Heart left ventricle (tissue), 16 donors: ENCODE measurements at regions not wholly inside any gene's neighbourhood (a gene's known extent, or its start where the extent isn't known, plus 50 kb on each side); places are given as distances from the start of the nearest gene placed in this dataset.

Experiments used
- ATAC-seq, 4 donors: fragments of 200-7000 bp; cut with Tn5 transposase; one replicate each; pipeline ENCODE4 v1.9.1; 2020 to 2022; ENCODE audit warnings: moderate library complexity in 4 of 4, mild to moderate bottlenecking in 3 of 4, moderate number of reproducible peaks in 1 of 4
- DNase-seq, 5 donors: peaks; one replicate each; pipeline ENCODE4 v3.0.0-alpha.2; 2020
- H3K27ac ChIP-seq, 12 donors: fragments of 200-600 bp; sonication (generic) in 4 of 12; one replicate each; pipeline versions ENCODE4 v1.5.0 to v1.8.0; 2016 to 2022; ENCODE audit warnings: mild to moderate bottlenecking in 2 of 12
- H3K27me3 ChIP-seq, 9 donors: fragments of 200-600 bp; sonication (generic) in 2 of 9; one replicate each; pipeline versions ENCODE4 v1.5.1 to v1.8.0; 2016 to 2022; ENCODE audit warnings: mild to moderate bottlenecking in 3 of 9
- H3K36me3 ChIP-seq, 9 donors: fragments of 200-600 bp; sonication (generic) in 2 of 9; one replicate each; pipeline versions ENCODE4 v1.5.0 to v1.8.0; 2018 to 2022; ENCODE audit warnings: mild to moderate bottlenecking in 2 of 9
- H3K4me1 ChIP-seq, 12 donors: fragments of 200-600 bp; sonication (generic) in 4 of 12; one replicate each; pipeline versions ENCODE4 v1.5.0 to v1.8.0; 2016 to 2022; ENCODE audit warnings: mild to moderate bottlenecking in 3 of 12
- H3K4me3 ChIP-seq, 12 donors: fragments of 200-600 bp; sonication (generic) in 4 of 12; one replicate each; pipeline versions ENCODE4 v1.5.0 to v1.8.0; 2017 to 2022; ENCODE audit warnings: mild to moderate bottlenecking in 9 of 12, moderate library complexity in 4 of 12
- H3K9me3 ChIP-seq, 12 donors: fragments of 200-600 bp; sonication (generic) in 4 of 12; one replicate each; pipeline versions ENCODE4 v1.5.0 to v1.8.0; 2016 to 2022; ENCODE audit warnings: mild to moderate bottlenecking in 1 of 12
- POLR2A ChIP-seq, 2 donors: fragments of 450-650 bp; IDR thresholded peaks; one replicate each; pipeline ENCODE4 v1.6.1; 2017; ENCODE audit warnings: antibody characterized with exemption in 2 of 2, mild to moderate bottlenecking in 2 of 2, moderate library complexity in 2 of 2
- WGBS, 4 donors: extraction: QIAGEN DNeasy Blood & Tissue Kit in 2 of 4; methylation state at CpG; one replicate each; pipeline versions ENCODE4 v1.1.5 to v1.1.7; 2013 to 2018; 5-methylcytosine and 5-hydroxymethylcytosine counted together
- intact Hi-C, 10 donors: fragments of 100-400 bp; cut with DNase I; formaldehyde crosslinking; loops; one replicate each; pipeline versions ENCODE4 v1.11.1 to v1.14.2; 2022
- TF ChIP-seq, protein P1 (sequence below), 12 donors: fragments of 200-600 bp; sonication (generic) in 4 of 12; IDR thresholded peaks; one replicate each; pipeline versions ENCODE4 v1.5.0 to v1.8.0; 2018 to 2022; ENCODE audit warnings: antibody characterized with exemption in 12 of 12, mild to moderate bottlenecking in 5 of 12
- donor health status: ischemic (EF 13 %, LVEDD 7.1; RV severe dilation, severe dysfunction).
- donor health status: healthy with polysubstance abuse.
- donor health status: DM: no; HTN: yes; CAD: no.
- donor health status: DM: no; HTN: no; CAD: no.
- donor health status: ischemic (EF 25% LVEDD 6.9; RV normal size, moderate dysfunction).
- donor health status: ischemic (EF 25% LVEDD 5.7; RV mildly dilated, moderate dysfunction).
- donor health status: healthy.
- donor health status: DM: yes; HTN: yes; CAD: no.
- donor health status: ischemic (EF 35%, LVEDD 5.7; RV mildly dilated, moderate dysfunction).
- donor health status: nonischemic (EF 11% LVEDD 7.7; RV severe dilation, severe dysfunction).
- donor health status: DM: yes; HTN: yes; CAD: no.
- donor health status: PGD.
- donor health status: ischemic (EF 29% LVEDD 5.4; RV normal size, mild dysfunction).
- donor health status: nonischemic (EF 23%, LVEDD 6.1; RV moderate dilation, normal function).

DNA sequence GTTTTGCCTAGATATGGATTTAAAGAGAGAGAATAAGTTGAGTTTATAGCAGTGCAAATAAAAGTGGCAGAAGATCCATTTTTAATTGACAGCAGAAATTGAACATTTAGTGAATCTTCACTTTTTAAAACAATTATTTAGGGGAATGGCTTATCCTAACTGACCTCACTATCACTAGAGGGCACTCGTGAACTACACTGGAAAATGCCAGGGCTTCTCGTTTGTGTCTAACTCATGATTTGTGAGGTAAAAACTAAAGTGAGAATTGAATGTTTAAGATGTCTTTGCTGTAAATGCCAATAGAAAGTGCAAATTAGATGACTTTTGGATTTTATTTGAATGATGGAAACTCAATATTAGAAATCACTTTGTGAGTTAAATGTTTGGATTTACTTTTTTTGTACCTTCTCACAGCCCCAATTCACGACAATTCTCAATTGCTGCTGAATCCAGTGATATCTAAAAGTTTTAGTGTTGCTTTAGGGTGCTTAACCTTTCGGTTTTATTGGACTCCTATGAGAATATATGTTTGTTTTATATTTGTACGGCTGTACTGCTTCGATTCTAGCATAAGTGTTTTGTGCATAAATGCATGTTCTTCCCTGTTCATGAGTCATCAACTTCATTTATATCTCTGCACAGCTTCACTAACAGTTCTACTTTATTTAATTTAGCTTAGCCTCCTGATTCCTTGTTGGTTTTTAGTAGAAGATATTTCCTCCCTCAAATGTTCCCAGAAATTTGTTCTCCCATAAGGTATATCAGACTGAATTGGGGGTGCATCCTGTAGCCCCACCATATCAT lies 462.1 kb downstream of the MFSD1 start:
- peak in 2 of 5 donors; percentile 11 to 20 for DNase-seq
- no peaks in the 10 kb centered on the region for H3K9me3 ChIP-seq
- H3K36me3 ChIP-seq: no peaks in the 10 kb centered on the region
- no peak overlapping the region for H3K4me3 ChIP-seq
- H3K4me1 ChIP-seq: no peaks in the 10 kb centered on the region
- WGBS, 4 donors: 38 to 45% (median 43%) methylated on average over 6 of the region's 6 CpGs
- peak in 2 of 4 donors; percentile 62 to 69 for ATAC-seq
- no peaks in the 10 kb centered on the region for H3K27me3 ChIP-seq
- TF ChIP-seq, protein P1, sequence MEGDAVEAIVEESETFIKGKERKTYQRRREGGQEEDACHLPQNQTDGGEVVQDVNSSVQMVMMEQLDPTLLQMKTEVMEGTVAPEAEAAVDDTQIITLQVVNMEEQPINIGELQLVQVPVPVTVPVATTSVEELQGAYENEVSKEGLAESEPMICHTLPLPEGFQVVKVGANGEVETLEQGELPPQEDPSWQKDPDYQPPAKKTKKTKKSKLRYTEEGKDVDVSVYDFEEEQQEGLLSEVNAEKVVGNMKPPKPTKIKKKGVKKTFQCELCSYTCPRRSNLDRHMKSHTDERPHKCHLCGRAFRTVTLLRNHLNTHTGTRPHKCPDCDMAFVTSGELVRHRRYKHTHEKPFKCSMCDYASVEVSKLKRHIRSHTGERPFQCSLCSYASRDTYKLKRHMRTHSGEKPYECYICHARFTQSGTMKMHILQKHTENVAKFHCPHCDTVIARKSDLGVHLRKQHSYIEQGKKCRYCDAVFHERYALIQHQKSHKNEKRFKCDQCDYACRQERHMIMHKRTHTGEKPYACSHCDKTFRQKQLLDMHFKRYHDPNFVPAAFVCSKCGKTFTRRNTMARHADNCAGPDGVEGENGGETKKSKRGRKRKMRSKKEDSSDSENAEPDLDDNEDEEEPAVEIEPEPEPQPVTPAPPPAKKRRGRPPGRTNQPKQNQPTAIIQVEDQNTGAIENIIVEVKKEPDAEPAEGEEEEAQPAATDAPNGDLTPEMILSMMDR (IDR thresholded peaks at IDR 0.05): peak; percentile 35 to 80 (median 68)
- TF ChIP-seq POLR2A (IDR thresholded peaks at IDR 0.05): no peak
- intact Hi-C loops: loop anchor here (2.0 to 10.0 kb wide), 11 partner anchors 318 to 743 kb away; no protein-coding TSS in a partner anchor
- no peak overlapping the region for H3K27ac ChIP-seq

DNA sequence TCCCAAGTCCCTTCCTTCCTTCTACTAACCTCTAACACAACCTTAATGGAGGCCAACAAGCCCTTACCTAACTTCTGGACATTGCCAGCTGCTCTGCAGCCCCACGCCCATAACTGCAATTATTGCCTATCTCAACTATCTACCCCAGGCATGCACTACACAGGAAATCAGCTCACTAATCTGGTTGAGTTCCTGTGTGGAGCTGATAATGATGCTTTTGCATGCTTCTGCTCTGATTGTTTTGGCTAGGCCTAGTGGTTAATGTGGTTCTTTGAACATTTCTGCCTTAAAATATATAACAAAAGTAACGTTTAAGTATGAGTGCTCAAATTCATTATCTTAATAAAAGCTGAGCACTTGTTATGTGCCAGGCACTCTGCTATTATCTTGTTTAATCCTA lies 463.9 kb downstream of the MFSD1 start:
- Histone ChIP-seq H3K27me3 (no peaks in the 10 kb centered on the region), H3K27ac (no peak overlapping the region), H3K9me3 (no peaks in the 10 kb centered on the region), H3K4me1 (no peaks in the 10 kb centered on the region), H3K4me3 (no peak overlapping the region), H3K36me3 (no peaks in the 10 kb centered on the region)
- no peak for DNase-seq
- intact Hi-C loops: loop anchor here in 7 of 10 donors (2.0 to 10.0 kb wide), 9 partner anchors 319 to 742 kb away; no protein-coding TSS in a partner anchor
- no peak for ATAC-seq
- 44 to 56% (median 53%) methylated on average over 2 of the region's 2 CpGs for WGBS, 4 donors
- TF ChIP-seq, protein P1 (IDR thresholded peaks at IDR 0.05): no peak
- TF ChIP-seq POLR2A (IDR thresholded peaks at IDR 0.05): no peak

DNA sequence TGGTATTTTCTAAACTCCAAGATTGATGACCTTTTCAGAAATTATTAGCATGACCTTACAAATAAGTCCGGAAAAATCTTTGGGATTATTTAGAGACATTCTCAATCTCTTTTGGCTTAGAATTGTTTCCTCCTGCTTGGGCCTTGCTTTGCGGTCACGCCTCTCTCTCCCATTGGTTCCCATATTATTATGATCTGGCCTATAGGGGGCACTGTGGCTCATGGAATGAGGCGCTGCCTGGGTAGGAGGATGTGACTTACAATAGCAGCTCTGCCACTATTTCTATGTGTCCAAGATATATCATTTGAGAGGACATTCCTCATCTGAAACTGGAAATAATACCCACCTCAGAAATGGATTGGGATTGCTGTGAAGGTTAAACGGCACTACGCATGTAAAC lies 464.9 kb downstream of the MFSD1 start:
- no peak for DNase-seq
- TF ChIP-seq, protein P1 (IDR thresholded peaks at IDR 0.05): peak in 8 of 12 donors; percentile 9 to 38 (median 32)
- TF ChIP-seq POLR2A (IDR thresholded peaks at IDR 0.05): no peak
- peak in 1 of 4 donors; percentile 34 for ATAC-seq
- no peaks in the 10 kb centered on the region for H3K4me1 ChIP-seq
- H3K36me3 ChIP-seq: no peaks in the 10 kb centered on the region
- intact Hi-C loops: loop anchor here in 6 of 10 donors (5.0 to 10.0 kb wide), 7 partner anchors 318 to 741 kb away; no protein-coding TSS in a partner anchor
- H3K27ac ChIP-seq: no peak overlapping the region
- WGBS, 4 donors: 68 to 84% (median 76%) methylated on average over 6 of the region's 6 CpGs
- H3K9me3 ChIP-seq: no peaks in the 10 kb centered on the region
- no peak overlapping the region for H3K4me3 ChIP-seq
- H3K27me3 ChIP-seq: no peaks in the 10 kb centered on the region

DNA sequence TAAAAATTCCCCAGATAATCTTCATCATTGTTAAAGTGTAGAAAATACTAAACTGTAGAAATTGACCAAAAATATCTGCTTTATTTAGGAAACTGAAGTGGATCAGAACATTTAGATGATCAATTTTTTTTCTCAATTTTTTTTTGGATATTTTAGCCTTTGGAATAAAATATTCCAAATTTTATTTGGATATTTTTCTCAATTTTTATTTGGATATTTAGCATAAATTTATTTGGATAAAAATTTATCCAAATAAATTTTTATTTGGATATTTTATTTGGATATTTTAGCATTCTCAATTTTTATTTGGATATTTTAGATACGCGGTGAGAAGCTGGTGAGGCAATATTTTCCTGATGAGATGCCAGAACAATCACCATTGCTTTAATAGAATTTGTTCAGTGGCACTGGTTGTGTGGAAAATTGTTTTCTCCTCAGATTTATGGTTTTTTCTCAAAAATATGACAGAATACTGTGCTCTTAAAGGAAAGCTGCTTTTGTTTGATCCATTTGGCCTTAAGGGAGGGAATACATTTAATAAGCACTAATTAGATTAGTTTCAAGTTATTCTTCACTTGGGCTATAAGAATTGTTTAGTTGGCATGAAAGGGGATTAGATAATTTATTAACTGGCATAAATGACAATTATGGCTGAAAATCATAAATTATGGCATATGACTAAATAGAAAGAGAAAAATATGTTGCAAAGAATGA lies 470.1 kb downstream of the MFSD1 start:
- 90 to 93% (median 91%) methylated on average over 2 of the region's 2 CpGs for WGBS, 4 donors
- Histone ChIP-seq H3K4me1 (no peaks in the 10 kb centered on the region), H3K36me3 (no peaks in the 10 kb centered on the region), H3K27me3 (no peaks in the 10 kb centered on the region), H3K27ac (no peak overlapping the region), H3K4me3 (no peak overlapping the region), H3K9me3 (no peaks in the 10 kb centered on the region)
- no peak for TF ChIP-seq POLR2A (IDR thresholded peaks at IDR 0.05)
- TF ChIP-seq, protein P1 (IDR thresholded peaks at IDR 0.05): no peak
- DNase-seq: no peak
- intact Hi-C loops: loop anchor here in 1 of 10 donors (5.0 kb wide), 1 partner anchor 535 kb away; no protein-coding TSS in a partner anchor
- no peak for ATAC-seq
